ENCODE measurements at regions not wholly inside any gene's neighbourhood (a gene's known extent, or its start where the extent isn't known, plus 50 kb on each side); places are given as distances from the start of the nearest gene placed in this dataset.

- peak; percentile 80 for DNase-seq
These were observed 143.2 kb upstream of the RET start for GRCh38 chr10:42933448-42934340.

DNA sequence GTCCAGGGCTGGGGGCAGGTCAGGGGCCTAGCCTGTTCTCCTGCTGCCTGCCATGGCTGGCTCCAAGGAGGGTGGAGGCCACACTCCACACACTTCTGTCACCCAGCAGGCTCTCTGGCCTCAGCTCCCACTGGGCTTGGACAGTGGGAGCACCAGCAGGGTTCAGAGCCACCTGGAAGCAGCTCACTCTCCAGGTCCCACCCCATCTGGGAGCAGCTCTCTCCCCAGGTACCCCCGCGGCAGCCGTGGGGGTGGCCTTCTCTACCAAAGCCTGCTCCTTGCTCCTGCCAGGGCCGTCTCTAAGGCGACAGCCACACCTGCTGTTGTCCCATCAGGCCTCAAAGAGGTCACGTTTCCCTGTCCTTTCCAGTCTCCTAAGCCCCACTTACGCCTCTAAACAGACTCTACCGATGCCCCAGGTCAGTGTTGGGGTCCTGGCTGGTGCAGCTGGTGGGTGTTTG is 142.5 kb upstream of the RET start:
- DNase-seq: no peak

DNA sequence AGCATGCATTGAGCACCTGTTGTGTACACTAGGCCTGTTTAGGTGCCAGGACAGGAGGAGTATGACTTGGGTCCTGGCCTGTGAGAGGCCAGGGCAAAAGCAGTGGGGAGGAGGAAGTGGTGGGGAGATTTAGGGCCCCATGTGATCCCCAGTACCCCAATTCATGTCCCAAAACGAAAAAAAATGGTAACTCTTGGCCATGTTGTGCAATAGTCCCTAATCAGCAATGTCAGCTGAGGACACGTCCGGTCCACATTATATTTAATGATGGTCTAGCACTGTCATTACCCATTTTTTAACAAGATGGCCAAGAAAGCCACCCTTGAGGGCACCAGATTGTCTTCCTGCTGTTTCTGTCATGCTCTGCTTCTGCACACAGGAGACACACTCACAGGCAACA is 142.0 kb upstream of the RET start:
- DNase-seq: no peak

GRCh38 chr10:42935466-42935865 is 141.4 kb upstream of the RET start:
- DNase-seq: no peak

GRCh38 chr10:42936580-42936979 is 140.3 kb upstream of the RET start:
- DNase-seq: no peak

DNA sequence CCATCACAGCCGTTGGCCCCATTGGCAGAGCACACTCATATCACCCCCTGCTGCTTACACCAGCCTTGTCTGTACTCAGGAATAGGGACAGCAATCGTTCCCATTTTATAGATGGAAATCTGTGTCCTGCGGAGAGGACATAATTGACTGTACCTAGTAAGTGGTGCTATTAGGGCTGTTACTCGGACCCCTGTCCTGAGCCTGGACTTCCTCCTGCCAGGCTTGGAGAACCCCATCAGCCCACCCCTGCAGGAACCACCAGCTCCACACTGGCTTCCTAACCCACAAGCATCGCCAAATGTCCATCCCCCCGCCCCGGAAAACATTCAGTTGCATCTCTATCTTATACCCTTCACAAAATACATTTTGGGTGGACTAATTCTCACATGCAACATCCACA is 139.8 kb upstream of the RET start:
- DNase-seq: no peak

DNA sequence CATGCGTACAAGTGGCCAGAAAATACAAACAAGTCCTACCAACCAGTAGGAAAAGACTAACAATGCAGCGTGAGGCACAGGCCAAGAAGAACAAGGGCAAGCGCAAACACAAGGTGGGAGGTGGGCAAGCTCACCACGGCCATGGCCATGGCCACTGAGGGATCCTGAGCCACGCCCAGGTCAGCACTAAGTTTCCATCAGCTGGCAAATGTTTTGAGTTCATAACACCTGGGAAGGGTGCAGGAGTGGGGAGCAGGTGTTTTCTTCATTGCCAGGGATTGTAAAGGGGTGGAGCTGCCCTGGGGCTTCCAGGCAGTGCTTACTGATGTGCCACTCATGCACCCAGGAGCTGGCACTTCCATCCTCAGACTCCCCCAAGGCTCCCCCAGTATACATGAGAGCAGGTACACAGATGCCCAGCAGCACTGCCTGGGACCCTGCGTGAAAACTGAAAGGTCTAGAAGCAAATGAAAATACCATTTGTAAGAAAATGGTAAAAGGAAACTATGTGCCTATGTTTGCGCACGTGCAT is 139.2 kb upstream of the RET start:
- no peak for DNase-seq

GRCh38 chr10:42938351-42938750 is 138.5 kb upstream of the RET start:
- no peak for DNase-seq

DNA sequence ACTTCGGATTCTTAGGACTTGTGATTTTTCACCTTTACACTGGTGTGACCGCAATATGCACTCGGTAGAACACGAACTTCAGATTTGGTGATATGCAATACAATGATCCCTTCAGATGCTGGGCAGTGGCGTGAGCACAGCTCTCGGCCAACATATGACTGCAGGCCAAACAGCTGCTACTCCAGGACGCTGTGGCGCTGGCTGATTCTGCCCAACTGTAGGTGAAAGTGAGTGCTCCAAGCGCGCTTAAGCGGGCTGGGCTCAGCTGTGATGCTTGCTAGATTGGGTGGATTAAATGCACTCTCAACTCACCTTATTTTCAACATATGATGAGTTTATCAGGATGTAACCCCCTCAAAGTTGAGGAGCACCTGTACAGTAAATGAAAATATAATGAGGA is 137.6 kb upstream of the RET start:
- no peak for DNase-seq

GRCh38 chr10:42939685-42940366 is 137.0 kb upstream of the RET start:
- DNase-seq: no peak

DNA sequence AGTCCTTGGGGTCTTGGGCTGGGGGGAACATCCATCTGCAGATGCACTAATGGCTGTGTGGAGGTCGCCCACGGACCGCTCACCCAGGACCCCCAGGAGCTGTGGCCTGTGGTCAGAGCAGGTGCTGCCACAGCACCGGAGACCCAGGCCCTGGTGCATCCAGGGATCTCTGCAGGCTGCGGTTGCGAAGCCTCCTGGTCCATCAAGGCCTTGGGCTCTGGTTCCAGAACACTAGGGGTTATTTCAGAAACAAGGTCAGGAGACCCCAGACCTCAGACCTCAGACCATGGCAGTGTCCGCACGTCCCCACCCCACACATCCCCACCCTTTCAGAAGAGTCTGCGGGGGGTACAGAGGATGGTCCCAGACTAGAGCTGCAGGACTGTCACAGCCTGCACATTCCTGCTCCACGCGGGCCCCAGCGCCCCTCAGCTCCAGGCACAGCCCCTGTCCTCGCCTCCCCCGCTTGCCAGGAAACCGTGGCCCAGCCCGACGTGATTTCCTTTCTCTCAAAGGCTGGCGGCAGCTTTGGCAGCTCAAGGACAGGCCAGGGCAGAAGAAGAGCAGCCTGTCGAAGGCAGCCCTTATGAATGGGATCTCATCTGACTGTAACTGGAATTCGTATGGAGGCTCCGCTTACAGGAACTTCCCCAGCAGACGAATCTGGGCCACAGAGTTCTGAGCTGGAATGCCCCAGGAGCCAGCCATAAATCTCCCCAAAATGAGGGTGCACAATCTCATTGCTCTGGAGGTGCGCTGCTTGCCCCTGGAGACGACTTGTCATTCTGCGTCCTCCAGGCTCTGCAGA is 136.2 kb upstream of the RET start:
- no peak for DNase-seq

DNA sequence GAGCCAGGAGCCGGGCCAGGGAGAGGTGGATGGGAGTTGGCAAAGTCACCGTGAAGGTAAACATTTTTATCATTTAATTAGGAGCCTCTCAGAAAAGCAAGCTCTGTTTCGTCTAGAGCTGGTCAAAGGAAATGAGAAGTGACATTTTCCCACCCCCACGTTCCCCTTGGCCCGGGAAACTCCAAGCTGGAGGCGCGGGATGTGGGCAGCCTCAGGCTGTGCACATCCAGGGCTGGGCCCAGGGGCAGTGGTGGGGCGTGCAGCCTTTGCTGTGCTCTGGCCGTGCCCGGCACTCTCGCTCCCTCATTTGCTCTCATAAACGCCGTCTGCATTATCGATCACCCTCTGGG is 135.6 kb upstream of the RET start:
- no peak for DNase-seq

- DNase-seq: no peak
These were observed 135.1 kb upstream of the RET start for GRCh38 chr10:42941790-42942189.

DNA sequence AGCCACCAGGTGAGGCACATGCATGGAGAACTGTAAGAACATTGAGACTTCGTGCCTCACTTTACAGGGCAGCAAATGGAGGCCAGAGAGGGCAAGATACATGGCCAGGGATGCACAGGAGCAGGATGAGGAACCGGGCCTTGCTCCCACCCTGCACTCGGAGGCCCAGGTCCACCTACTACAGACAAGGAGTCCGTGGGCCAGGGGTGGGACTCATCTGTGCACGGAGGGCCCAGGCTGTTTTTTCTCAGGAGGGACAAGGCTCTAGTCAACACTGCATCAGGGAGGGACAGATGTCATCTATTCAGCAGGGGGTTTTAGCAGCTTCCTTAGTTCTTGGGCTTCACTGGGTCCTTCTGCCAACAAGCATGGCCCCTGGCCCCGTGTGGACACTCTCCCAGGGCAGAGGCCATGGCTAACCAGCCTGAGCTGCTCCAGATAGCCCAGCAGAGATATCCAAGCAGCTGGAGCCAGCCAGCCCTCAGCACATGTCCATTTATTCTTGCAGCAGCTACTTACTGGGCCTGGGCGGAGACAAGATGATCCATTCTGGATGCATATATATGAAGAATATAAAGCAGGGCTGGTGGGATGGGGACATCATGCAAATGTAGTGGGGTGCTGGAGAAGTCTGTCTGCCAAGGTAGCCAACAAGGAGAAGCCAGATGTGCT is 134.5 kb upstream of the RET start:
- no peak for DNase-seq

- no peak for DNase-seq
These were observed 133.6 kb upstream of the RET start for GRCh38 chr10:42943025-42943818.

GRCh38 chr10:42948040-42948439 is 128.8 kb upstream of the RET start:
- no peak for DNase-seq

GRCh38 chr10:42949287-42949686 is 127.6 kb upstream of the RET start:
- DNase-seq: no peak

DNA sequence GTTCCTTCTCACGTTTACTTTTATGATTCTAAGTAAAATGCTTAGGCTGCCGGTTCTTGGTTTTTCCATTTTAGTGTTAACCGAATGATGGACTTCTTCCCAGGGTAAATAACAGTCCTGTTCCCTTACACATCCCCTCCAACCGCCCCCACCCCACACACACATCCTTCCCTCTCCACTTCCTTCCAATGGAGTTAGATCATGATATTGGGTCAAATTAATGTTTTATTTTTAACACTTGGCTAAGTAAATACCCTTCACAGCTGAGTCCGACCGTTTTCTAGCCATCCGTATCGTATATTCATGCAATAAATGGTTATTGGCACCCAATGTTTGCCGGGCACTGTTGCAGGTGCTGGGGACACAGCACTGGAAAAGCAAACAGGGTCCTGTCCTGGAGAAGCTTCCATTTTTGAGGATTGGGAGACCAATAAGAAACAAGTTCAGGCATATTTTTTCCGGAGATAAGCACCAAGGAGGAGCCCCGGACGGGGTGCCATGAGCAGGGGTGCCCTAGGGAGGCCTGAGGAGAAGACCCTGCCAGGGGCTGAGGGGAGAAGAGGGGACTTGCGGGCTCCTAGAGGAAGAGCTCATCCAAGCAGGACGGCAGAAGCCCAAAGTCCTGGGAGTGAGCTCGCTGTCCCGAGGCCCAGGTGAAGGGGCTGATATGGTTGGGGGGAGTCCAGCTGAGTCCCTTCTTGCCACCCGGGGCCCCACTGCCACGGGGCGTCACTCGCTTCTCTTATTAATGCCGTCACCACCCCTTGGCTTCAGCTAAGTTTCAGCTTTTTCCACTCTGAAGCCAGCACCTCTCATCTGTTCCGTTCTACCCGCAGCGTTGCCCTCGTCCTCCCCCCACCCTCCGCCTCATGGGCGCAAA is 126.0 kb upstream of the RET start:
- DNase-seq: no peak

- DNase-seq: no peak
These were observed 125.2 kb upstream of the RET start for GRCh38 chr10:42951486-42952251.

- DNase-seq: peak; percentile 2
These were observed 124.5 kb upstream of the RET start for GRCh38 chr10:42952349-42952748.
